GM12872 (cell line): ENCODE measurements at regions not wholly inside any gene's neighbourhood (a gene's known extent, or its start where the extent isn't known, plus 50 kb on each side); places are given as distances from the start of the nearest gene placed in this dataset.

Source experiments
- CTCF ChIP-seq: IDR thresholded peaks from 3 replicates; pipeline ENCODE4 v1.5.1; 2011; ENCODE audit warnings: low read depth, mild to moderate bottlenecking, low read length, moderate library complexity; ENCODE audit not compliant: insufficient read depth

DNA sequence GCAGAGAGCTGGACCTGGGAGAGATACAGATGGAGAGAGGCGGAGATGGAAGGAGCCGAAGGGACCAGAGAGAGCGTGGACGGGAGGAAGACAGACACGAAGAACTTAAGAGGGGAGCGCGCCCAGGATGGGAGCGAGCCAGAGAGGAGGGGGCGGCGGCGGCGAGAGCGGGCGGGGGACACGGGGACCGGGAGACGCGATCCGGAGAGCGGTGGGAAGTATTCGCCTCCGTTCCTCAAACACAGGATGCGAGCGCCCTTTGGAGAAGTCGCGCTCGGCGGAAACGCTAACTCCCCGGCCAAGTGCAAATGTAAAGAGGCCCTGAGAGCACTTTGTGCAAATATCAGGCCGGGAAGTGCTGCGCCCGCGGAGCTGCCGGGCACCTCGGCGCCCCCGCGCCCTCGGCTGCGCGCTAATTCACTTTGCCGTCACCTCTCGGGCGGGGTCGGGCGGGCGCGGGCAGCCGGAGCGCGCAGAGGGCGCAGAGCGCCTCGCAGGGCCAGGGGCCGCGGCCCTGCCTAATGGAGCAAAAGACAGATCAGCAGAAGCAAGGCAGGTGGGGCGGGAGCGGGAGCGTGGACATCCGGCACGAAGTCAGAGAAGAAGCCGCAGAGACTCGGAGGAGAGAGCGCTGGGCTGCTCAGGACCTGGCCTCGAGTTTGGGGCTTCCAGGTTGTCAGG is 281.2 kb downstream of the RRAGC start:
- no peak for TF ChIP-seq CTCF

DNA sequence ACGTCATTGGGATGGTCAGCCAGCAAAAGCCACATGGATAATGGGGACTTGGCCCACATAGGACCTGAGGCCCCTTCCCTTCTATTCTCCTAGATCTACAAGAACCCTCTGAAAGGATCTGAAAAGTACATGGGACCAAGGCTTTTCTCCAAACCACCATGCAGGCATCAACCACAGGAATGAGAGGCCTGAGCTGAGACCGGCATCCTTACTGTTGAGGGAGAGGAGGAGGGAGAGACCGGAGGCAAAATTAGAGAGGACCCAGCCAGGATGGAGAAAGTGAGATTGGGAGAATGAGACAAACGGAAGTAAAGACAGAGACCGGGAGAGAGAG is 281.7 kb downstream of the RRAGC start:
- TF ChIP-seq CTCF, result no peak

GRCh38 chr1:38577385-38577784 is 282.2 kb downstream of the RRAGC start:
- no peak for TF ChIP-seq CTCF

GRCh38 chr1:38576241-38576640 is 283.3 kb downstream of the RRAGC start:
- no peak for TF ChIP-seq CTCF

GRCh38 chr1:38571726-38572125 is 287.8 kb downstream of the RRAGC start:
- no peak for TF ChIP-seq CTCF

GRCh38 chr1:38570657-38570975 is 289.0 kb downstream of the RRAGC start:
- TF ChIP-seq CTCF, result no peak

DNA sequence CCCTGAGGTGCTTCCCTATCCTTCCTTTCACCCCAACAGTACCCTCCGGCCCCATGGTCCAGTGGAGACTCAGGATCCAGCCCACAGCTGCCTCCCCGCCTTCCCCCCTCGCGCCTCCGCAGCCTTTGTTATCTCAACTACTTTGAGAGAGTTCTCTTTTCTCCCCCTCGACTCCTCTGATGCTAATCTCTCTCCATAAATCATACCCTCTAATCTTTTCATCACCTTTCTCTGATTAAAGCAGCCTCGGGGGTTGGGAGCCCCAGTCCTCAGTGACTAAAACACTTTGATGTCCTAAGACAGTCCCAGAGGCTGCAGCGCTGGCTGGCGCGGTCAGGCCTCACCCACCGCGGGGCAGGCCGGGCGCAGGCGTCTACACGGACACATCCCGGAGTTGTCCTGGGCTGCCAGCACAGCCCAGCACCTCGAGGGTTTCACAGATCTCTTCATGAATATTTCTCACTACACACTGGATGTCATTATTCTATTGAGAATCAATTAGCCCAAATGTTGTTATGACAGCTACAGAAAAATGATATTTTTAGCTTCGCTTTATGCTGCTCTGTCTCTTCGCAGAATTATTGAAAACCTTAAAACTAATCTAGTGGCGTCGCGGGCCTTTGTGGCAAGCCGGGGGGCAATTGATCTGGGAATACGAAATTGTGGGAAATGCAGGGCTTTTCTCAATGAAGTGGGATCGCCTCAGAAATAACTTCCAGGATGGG is 289.5 kb downstream of the RRAGC start:
- TF ChIP-seq CTCF, result no peak
